Suppressor macrophage treated with lipopolysaccharide for 1 hour (primary cell): ENCODE measurements at regions not wholly inside any gene's neighbourhood (a gene's known extent, or its start where the extent isn't known, plus 50 kb on each side); places are given as distances from the start of the nearest gene placed in this dataset.

Experiments
- DNase-seq, 3 donors: peaks; one replicate each; pipeline ENCODE4 v3.0.0-alpha.2; 2020 to 2022

GRCh38 chr15:61798631-61799030 is 261.6 kb downstream of the VPS13C start:
- no peak for DNase-seq

GRCh38 chr15:61796056-61796455 is 264.2 kb downstream of the VPS13C start:
- no peak for DNase-seq

GRCh38 chr15:61794881-61795280 is 265.4 kb downstream of the VPS13C start:
- DNase-seq: no peak

- no peak for DNase-seq
Measured at GRCh38 chr15:61794276-61794675, 266.0 kb downstream of the VPS13C start.

- DNase-seq: no peak
Measured at GRCh38 chr15:61784734-61785133, 275.5 kb downstream of the VPS13C start.

DNA sequence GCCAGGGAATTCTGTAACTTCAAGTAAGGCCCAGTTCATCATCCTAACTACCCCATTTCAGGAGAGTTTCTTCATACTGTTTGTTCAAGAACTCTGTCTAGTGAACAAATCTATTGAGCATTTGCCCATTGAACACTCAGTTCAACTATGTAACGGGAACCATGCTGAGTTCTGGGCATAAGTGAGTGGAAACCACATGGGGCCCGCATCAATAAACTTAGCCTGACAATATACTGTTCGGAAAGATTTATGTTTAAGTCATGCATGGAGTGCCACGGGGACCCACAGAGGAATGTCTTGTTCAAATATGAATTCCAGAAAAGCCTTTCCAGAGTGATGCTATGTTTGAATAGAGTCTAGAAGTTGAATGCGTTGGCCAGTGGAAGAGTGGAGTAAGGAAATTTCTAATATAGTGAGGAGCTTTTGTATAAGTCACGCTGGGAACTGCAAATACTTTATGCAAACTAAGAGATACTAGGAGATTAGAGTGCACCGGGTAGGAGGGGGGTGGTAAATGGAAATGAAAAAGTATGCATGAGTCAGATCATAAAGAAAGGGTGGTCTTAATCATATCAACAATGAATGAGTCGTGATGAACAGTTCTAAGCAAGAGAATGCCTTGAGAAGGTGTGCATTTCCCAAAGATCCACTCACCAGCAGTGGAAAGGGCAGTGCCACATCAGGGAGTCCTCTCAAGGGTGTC is 279.8 kb downstream of the VPS13C start:
- no peak for DNase-seq

DNA sequence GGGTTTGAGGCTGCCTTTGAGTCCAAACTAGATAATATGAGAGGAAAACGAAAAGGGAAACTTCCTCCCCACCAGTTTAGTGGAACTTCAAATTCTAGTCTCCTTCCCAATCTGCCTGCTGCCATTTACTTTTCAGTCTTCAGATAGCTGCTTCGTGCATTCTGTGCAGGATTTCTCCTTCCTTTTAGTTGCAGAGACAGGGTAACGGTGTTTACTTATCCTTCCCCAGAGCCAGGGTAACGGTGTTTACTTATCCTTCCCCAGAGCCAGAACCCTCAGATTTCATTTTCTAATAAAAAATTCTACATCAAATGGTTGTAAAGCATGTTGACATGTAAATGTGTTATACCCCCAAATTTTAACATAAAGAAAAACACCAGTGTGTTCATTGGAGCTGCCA is 282.6 kb downstream of the VPS13C start:
- no peak for DNase-seq

DNA sequence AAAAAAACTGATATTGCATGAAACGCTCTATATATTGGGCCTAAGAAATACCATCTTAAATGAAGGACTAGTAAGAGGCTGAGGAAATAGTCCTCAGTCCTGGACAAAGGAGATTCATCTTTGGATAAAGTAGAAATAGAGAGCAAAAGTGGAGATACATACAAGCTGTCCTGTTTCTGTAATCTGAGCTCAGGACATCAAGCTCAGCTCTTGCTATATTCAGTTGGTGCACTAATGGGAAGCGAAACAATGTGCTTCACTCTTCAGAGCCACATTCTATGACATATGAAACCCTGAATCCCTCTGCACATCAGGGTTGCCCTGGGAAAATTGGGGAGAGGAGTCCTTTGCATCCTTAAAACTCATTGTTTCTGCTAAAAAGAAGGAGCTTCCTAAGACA is 290.7 kb downstream of the VPS13C start:
- no peak for DNase-seq

GRCh38 chr15:61768131-61768530 is 292.1 kb downstream of the VPS13C start:
- no peak for DNase-seq

DNA sequence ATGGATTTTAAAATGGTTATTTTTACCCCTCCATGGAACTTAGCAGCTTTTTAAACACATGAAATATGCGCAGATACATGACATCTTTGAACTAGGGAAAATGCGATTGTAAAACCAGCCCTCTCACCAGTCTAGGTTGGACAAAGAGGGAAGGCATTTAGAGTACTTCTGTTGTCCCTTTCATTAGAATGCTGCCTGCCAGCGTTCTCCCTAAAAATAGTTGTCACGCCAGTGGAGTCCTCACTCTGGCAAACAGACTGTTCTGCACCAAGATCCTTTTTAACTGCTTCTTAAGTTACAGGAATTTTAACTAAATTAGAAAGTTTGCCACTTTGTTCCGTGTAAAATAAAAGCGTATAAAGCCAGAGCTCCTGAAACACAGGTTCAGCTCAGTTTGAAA is 295.3 kb downstream of the VPS13C start:
- DNase-seq: no peak

DNA sequence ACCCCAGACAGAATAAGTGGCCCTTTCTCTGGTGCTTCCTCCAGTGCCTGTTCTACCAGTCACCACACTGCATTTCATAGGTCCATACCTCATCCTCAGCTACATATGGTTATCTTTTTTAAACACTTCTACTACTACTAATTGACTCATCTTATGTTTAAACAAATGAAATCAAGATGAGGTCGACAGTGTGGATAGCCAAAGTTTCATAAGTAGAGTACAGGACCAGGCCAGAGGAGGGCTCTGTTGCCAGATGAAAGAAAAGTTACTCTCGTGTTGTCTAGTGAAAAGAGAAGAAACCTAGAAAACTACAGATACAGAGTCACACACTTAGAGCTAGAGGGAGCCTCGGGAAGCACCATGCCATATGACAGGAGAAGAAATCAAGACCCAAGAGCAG is 296.1 kb downstream of the VPS13C start:
- no peak for DNase-seq

- no peak for DNase-seq
Measured at GRCh38 chr15:61762676-61763075, 297.6 kb downstream of the VPS13C start.

DNA sequence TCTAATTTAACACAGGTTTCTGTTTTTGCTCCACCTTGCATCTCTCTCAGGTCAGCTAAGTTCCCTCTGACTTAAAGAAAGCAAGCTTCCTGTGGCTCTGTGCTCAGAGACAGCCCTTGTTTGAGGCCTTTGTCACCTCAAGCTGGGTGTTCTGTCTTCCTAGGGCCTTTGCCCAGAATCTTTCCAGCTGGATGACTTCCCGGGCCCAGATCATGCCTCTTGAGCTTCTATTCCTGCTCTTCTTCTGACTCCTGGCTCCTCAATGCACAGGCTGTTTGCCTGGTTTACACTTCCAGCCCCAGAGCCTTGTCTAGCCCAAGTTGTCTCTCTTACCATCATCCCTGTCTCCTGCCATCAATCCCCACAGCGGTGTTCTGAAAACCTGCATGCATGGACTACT is 300.6 kb downstream of the VPS13C start:
- DNase-seq: no peak

DNA sequence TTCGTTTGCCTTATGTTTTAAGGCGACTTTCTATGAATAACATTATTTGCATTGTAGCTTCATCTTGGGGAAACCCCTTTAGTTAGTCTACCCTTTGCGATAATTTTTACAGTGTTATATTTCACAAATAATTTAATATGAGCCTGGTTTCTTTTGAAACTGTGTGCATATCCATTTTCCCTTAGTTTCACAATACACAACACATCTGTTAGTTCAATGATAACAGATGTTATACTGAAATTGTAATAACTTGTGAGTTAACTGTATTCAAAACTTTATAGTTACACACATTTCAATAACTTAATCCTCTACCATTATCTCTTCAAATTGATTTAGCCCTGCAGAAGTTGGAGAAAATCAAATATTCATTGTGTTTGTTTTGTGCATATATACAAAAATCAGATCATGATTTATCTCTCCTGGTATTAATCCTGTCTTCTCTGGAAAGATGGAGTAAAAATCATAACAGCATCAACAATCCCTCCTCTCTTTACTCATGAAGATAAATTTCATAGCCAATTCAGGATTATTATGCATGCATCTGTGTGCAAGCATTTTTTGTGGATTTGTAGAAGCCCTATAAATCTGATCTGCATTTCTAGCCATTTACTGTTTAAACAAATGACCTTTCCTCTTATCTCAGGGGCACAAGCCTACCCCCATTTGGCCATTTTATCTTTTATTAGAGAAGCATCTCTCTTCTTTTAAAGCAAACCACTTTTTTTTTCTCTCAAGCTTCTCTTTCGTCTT is 304.0 kb downstream of the VPS13C start:
- DNase-seq: no peak

DNA sequence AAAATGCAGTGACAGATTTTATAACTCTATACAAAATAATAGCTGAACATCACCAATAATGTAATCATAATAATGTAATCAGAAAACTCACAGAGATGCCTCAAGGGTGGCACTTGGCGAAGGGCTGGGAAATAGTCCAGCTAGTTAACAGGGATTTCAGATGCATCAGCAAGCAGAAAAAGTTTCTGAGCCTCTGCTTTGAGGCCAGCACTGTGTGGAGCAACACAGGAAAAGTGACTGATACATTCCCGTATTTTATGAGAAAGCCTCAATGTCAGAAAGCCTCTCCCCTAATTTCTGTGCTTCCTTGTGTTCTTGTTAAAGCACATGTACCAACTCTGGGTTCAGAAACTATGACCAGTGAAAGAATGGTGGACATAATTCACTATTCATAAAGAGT is 304.8 kb downstream of the VPS13C start:
- DNase-seq: no peak

- no peak for DNase-seq
Measured at GRCh38 chr15:61753018-61753710, 307.1 kb downstream of the VPS13C start.

GRCh38 chr15:61752001-61752400 is 308.2 kb downstream of the VPS13C start:
- DNase-seq: no peak

- no peak for DNase-seq
Measured at GRCh38 chr15:61750271-61751084, 309.8 kb downstream of the VPS13C start.

- DNase-seq: no peak
Measured at GRCh38 chr15:61749169-61749568, 311.1 kb downstream of the VPS13C start.

DNA sequence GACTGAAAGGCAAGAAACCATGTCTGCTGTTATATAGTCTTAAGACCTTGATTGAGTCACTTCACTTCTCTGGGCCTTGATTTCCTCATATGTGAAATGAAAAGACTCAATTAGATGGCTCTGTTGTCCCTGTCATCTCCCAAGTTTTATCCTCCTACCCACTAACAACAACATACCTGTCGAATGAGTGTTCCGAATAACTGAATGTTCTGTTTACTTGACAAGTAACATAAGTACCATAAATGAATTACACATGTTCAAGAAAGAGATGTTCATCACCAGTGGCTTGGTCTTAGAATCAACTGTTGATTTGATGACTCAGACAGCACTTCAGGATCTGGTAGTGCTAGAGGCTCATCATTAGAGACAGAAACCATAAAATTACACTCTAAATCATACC is 311.7 kb downstream of the VPS13C start:
- DNase-seq: no peak

GRCh38 chr15:61746589-61746988 is 313.7 kb downstream of the VPS13C start:
- no peak for DNase-seq

- no peak for DNase-seq
Measured at GRCh38 chr15:61743345-61743909, 316.8 kb downstream of the VPS13C start.

GRCh38 chr15:61742591-61742990 is 317.7 kb downstream of the VPS13C start:
- no peak for DNase-seq
